Thymus (tissue), 11 donors: ENCODE measurements at regions not wholly inside any gene's neighbourhood (a gene's known extent, or its start where the extent isn't known, plus 50 kb on each side); places are given as distances from the start of the nearest gene placed in this dataset.

ENCODE experiments used
- DNase-seq, 9 donors: peaks; one replicate each; pipeline ENCODE4 v3.0.0-alpha.2; 2013; ENCODE audit warnings: low spot score in 9 of 9, low read depth in 6 of 9, missing footprints in 1 of 9
- H3K27ac ChIP-seq, 2 donors: one replicate each; pipeline ENCODE4 v1.5.1; 2013; ENCODE audit warnings: control low read depth in 1 of 2, low read depth in 1 of 2, low read length in 1 of 2, mild to moderate bottlenecking in 1 of 2, moderate library complexity in 1 of 2
- H3K27me3 ChIP-seq, 2 donors: one replicate each; pipeline ENCODE4 v1.5.1; 2013; ENCODE audit warnings: low read length in 1 of 2; ENCODE audit not compliant: control insufficient read depth in 2 of 2, insufficient read depth in 1 of 2
- H3K36me3 ChIP-seq, 2 donors: one replicate each; pipeline ENCODE4 v1.5.1; 2013; ENCODE audit warnings: low read length in 1 of 2, mild to moderate bottlenecking in 1 of 2, moderate library complexity in 1 of 2; ENCODE audit not compliant: control insufficient read depth in 2 of 2, insufficient read depth in 2 of 2
- H3K4me1 ChIP-seq, 2 donors: one replicate each; pipeline ENCODE4 v1.5.1; 2013; ENCODE audit warnings: low read length in 2 of 2; ENCODE audit not compliant: control insufficient read depth in 2 of 2, insufficient read depth in 2 of 2
- H3K4me3 ChIP-seq, 2 donors: one replicate each; pipeline ENCODE4 v1.5.1; 2013; ENCODE audit warnings: low read length in 2 of 2, control low read depth in 1 of 2, mild to moderate bottlenecking in 1 of 2
- H3K9me3 ChIP-seq, 2 donors: one replicate each; pipeline ENCODE4 v1.5.1; 2013; ENCODE audit warnings: low read length in 1 of 2, mild to moderate bottlenecking in 1 of 2; ENCODE audit not compliant: control insufficient read depth in 2 of 2, insufficient read depth in 1 of 2
- WGBS: extraction: QIAGEN DNeasy Blood & Tissue Kit; methylation state at CpG from one replicate; pipeline ENCODE4 v1.1.7; 2013; 5-methylcytosine and 5-hydroxymethylcytosine counted together
- donor health status: healthy.

- DNase-seq, result no peak
- Histone ChIP-seq H3K4me1 (no peaks in the 10 kb centered on the region), H3K36me3 (no peaks in the 10 kb centered on the region), H3K9me3 (no peaks in the 10 kb centered on the region), H3K4me3 (no peak overlapping the region), H3K27ac (no peak overlapping the region), H3K27me3 (no peaks in the 10 kb centered on the region)
- WGBS, result 90% methylated on average over 2 of the region's 2 CpGs
These were observed 213.4 kb downstream of the TSHZ3 start for GRCh38 chr19:31135841-31136240.

- no peaks in the 10 kb centered on the region for H3K36me3 ChIP-seq
- H3K27me3 ChIP-seq, result no peaks in the 10 kb centered on the region
- H3K4me1 ChIP-seq, result no peaks in the 10 kb centered on the region
- no peak overlapping the region for H3K27ac ChIP-seq
- WGBS, result 96% methylated on average over 2 of the region's 2 CpGs
- H3K4me3 ChIP-seq, result no peak overlapping the region
- H3K9me3 ChIP-seq, result no peaks in the 10 kb centered on the region
- no peak for DNase-seq
These were observed 216.5 kb downstream of the TSHZ3 start for GRCh38 chr19:31132753-31133110.

DNA sequence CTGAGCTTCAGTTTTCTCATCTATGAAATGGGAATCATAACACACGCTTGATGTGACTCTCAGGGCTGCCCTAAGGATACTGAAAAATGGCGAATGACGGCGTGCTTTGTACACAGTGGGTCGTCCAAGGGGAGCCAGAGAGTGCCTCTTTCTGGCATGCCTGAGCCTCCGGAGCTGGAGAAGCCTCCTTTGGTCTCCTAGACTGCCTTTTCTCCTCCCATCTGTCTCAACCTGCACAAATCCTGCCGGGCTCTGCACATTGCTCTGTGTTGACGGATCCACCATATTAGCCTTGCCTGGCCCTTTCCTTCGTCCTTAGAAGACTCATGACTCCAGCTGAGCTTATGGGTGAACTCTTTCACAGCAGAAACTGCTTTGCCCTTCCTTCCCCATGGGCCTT, 220.9 kb downstream of the TSHZ3 start:
- 97% methylated on average over 9 of the region's 9 CpGs for WGBS
- Histone ChIP-seq H3K4me3 (no peak overlapping the region), H3K27ac (no peak overlapping the region), H3K27me3 (no peaks in the 10 kb centered on the region), H3K4me1 (no peaks in the 10 kb centered on the region), H3K36me3 (no peaks in the 10 kb centered on the region), H3K9me3 (no peaks in the 10 kb centered on the region)
- DNase-seq, result no peak

- H3K4me1 ChIP-seq, result no peaks in the 10 kb centered on the region
- no peak overlapping the region for H3K27ac ChIP-seq
- no peak overlapping the region for H3K4me3 ChIP-seq
- H3K27me3 ChIP-seq, result no peaks in the 10 kb centered on the region
- H3K9me3 ChIP-seq, result no peaks in the 10 kb centered on the region
- 90% methylated on average over 14 of the region's 14 CpGs for WGBS
- DNase-seq, result no peak
- H3K36me3 ChIP-seq, result no peaks in the 10 kb centered on the region
These were observed 221.9 kb downstream of the TSHZ3 start for GRCh38 chr19:31127134-31127967.

DNA sequence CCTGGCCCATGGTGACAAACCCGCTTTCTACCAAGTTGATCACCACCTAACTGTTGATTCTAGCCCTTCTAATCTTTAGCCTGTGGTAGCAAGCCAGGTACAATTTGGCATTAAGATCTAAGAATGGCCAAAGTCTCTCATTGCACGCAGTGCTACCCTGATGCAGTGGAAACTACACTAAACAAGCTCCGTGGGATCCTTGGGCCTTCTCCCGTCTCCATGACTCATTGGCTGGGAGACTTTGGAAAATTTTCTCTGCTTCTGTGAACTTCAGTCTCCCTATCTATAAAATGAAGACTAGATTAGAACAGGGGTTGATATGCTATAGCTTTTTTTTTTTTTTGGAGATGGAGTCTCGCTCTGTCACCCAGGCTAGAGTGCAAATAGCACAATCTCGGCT, 223.0 kb downstream of the TSHZ3 start:
- no peaks in the 10 kb centered on the region for H3K9me3 ChIP-seq

GRCh38 chr19:31125071-31125470, 224.2 kb downstream of the TSHZ3 start:
- H3K4me1 ChIP-seq, result no peaks in the 10 kb centered on the region
- WGBS, result 93% methylated on average over 5 of the region's 5 CpGs
- no peak for DNase-seq
- no peaks in the 10 kb centered on the region for H3K9me3 ChIP-seq
- no peaks in the 10 kb centered on the region for H3K36me3 ChIP-seq
- no peak overlapping the region for H3K27ac ChIP-seq
- no peak overlapping the region for H3K4me3 ChIP-seq
- no peaks in the 10 kb centered on the region for H3K27me3 ChIP-seq

More for the DNA sequence above, 223.0 kb downstream of the TSHZ3 start:
- no peak for DNase-seq
- H3K27ac ChIP-seq, result no peak overlapping the region
- H3K4me1 ChIP-seq, result no peaks in the 10 kb centered on the region
- WGBS, result 98% methylated on average over 6 of the region's 6 CpGs
- H3K27me3 ChIP-seq, result no peaks in the 10 kb centered on the region
- H3K4me3 ChIP-seq, result no peak overlapping the region
- no peaks in the 10 kb centered on the region for H3K36me3 ChIP-seq

DNA sequence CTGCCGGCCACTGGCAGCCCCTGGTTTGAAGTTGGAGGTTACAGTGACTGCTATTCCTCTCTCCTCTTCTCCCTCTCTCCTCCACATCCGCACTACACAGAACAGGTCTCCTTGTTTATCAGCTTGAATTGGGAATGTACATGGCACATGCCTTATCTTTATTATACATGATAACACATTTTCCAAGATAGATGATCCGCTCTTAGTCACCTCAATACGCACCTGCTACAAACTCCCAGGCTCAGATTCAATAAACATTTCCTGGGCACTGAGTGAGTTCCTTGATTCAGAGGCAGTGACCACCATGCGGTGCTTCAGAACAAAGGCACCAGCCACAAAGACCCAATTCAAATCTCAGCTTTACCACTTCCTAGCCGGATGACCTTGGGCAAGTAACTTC, 227.7 kb downstream of the TSHZ3 start:
- no peak for DNase-seq
- 97% methylated on average over 6 of the region's 6 CpGs for WGBS
- Histone ChIP-seq H3K9me3 (no peaks in the 10 kb centered on the region), H3K36me3 (no peaks in the 10 kb centered on the region), H3K27ac (no peak overlapping the region), H3K4me3 (no peak overlapping the region), H3K4me1 (no peaks in the 10 kb centered on the region), H3K27me3 (no peaks in the 10 kb centered on the region)

GRCh38 chr19:31120952-31121351, 228.3 kb downstream of the TSHZ3 start:
- H3K27ac ChIP-seq, result no peak overlapping the region
- no peaks in the 10 kb centered on the region for H3K36me3 ChIP-seq
- H3K4me1 ChIP-seq, result no peaks in the 10 kb centered on the region
- no peaks in the 10 kb centered on the region for H3K9me3 ChIP-seq
- H3K27me3 ChIP-seq, result no peaks in the 10 kb centered on the region
- DNase-seq, result no peak
- no peak overlapping the region for H3K4me3 ChIP-seq
- 94% methylated on average over 6 of the region's 6 CpGs for WGBS

DNA sequence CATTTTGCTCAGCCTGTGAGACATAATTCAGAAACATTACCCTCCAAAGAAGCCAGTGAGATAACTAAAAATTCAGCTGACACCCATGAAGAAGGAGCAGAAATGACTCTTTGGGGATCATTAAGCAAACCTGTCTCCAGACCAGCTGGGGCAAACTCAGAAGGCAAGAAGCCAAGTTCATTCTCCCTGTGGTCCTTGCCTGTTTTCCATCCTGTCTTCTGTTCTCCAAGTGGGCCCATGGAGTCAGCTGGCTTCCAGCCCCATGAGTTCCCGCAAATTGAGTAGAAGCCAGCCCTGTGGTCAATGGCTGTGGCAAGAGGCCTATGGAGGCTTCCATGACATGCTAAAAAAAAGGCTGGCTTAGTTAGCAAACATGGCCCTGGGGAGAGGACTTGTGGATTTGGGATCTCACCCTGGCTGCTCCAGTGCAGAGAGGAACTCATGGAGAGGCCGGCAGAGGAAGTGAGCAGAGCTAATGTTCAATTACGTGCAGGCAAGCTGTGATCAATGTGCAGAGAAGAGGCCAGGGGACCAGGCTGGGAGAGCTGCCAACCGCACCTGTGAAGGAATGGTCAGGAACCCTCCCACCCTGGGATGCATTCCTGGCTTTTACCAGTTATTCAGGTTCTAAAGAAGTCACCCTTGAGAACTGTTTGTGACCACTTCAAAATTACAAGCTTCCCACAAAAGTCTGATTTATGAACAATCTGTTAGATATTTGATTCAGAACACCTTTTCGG, 229.1 kb downstream of the TSHZ3 start:
- Histone ChIP-seq H3K27me3 (no peaks in the 10 kb centered on the region), H3K27ac (no peak overlapping the region), H3K9me3 (no peaks in the 10 kb centered on the region), H3K36me3 (no peaks in the 10 kb centered on the region), H3K4me1 (no peaks in the 10 kb centered on the region), H3K4me3 (no peak overlapping the region)
- WGBS, result 93% methylated on average over 5 of the region's 5 CpGs
- DNase-seq, result no peak
